ENCODE measurements at regions not wholly inside any gene's neighbourhood (a gene's known extent, or its start where the extent isn't known, plus 50 kb on each side); places are given as distances from the start of the nearest gene placed in this dataset.
A peak's percentile ranks its signal among the peaks of the same experiment; 100 is the strongest.

DNA sequence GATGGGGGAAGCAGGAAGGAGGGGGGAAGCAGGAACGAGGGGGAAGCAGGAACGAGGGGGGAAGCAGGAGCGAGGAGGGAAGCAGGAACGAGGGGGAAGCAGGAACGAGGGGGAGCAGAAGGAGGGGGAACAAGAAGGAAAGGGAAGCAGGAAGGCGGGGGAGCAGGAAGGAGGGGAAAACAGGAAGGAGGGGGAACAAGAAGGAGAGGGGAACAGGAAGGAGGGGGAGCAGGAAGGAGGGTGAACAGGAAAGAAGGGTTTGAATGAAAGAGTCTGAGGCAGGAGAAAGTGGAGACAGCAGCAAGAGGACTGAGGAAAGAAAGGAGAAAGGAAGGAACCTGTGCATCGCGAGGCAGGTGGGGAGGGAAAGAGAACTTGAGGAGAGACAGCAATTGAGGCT lies 256.6 kb downstream of the PTEN start:
- Mint-ChIP-seq H3K9me3 (peaks cover 2% of the 10 kb centered on the region; the same call in 1 of the 2 replicates), H3K4me3 (no peak overlapping the region), H3K27me3 (ENCODE audit: low read depth) (no peaks in the 10 kb centered on the region), H3K27ac (no peak overlapping the region), H3K36me3 (no peaks in the 10 kb centered on the region), H3K4me1 (peaks cover 4% of the 10 kb centered on the region)
- ChIA-PET CTCF (no interaction called here), POLR2A (no interaction called here)
- peak; percentile 80 for TF ChIP-seq ETV6 (CRISPR knock-in tag; IDR thresholded peaks at IDR 0.05)
- TF ChIP-seq, protein P1, sequence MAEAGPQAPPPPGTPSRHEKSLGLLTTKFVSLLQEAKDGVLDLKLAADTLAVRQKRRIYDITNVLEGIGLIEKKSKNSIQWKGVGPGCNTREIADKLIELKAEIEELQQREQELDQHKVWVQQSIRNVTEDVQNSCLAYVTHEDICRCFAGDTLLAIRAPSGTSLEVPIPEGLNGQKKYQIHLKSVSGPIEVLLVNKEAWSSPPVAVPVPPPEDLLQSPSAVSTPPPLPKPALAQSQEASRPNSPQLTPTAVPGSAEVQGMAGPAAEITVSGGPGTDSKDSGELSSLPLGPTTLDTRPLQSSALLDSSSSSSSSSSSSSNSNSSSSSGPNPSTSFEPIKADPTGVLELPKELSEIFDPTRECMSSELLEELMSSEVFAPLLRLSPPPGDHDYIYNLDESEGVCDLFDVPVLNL (CRISPR knock-in tag; IDR thresholded peaks at IDR 0.05; ENCODE audit: borderline replicate concordance, low read depth), result no peak
- TF ChIP-seq, protein P2, sequence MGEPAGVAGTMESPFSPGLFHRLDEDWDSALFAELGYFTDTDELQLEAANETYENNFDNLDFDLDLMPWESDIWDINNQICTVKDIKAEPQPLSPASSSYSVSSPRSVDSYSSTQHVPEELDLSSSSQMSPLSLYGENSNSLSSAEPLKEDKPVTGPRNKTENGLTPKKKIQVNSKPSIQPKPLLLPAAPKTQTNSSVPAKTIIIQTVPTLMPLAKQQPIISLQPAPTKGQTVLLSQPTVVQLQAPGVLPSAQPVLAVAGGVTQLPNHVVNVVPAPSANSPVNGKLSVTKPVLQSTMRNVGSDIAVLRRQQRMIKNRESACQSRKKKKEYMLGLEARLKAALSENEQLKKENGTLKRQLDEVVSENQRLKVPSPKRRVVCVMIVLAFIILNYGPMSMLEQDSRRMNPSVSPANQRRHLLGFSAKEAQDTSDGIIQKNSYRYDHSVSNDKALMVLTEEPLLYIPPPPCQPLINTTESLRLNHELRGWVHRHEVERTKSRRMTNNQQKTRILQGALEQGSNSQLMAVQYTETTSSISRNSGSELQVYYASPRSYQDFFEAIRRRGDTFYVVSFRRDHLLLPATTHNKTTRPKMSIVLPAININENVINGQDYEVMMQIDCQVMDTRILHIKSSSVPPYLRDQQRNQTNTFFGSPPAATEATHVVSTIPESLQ (CRISPR knock-in tag; IDR thresholded peaks at IDR 0.05), result no peak
- ATAC-seq (no peak), DNase-seq (ENCODE audit: low spot score) (no peak)

DNA sequence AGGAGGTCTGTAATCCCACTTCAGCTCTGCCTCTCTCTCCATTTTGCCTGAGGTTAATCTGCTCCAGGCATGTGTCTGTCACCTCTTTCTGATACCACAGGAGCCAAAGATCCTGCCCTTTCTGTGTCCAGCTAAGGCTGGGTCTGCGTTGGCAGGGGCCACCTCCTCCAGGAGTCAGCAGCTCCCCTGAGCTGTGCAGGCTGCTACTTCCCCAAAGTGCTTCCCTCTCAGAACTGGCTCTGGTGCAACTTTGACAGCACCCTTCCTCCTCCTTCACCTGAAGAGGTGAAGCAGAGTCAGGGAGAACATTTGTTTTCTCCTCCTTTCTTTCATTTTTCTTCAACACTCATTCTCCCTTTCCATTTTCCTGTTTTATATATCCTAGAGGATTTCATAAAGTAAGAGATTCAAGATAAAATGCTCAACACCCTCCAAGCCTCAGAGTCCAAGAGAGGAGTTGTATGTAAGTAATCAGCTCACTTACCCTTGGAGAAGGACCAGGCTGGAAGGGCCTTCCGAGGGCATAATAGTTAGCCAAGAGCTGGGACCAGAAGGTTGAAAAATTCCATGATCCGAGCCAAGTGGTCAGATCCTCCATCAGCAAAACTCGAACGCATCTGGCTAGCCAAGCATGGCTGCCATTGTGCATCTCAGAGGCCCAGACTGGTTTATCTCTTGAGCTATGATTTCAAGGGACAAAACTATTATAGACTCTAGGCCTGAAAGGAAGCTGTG lies 257.3 kb downstream of the PTEN start:
- H3K27ac Mint-ChIP-seq, result no peak overlapping the region
- POLR2A ChIA-PET, result no interaction called here
- ATAC-seq (no peak), DNase-seq (ENCODE audit: low spot score) (no peak)
- H3K36me3 Mint-ChIP-seq, result no peaks in the 10 kb centered on the region
- H3K4me1 Mint-ChIP-seq, result peaks cover 4% of the 10 kb centered on the region
- no peaks in the 10 kb centered on the region for H3K27me3 Mint-ChIP-seq (ENCODE audit: low read depth)
- no peak overlapping the region for H3K4me3 Mint-ChIP-seq
- peaks cover 3% of the 10 kb centered on the region; the same call in 1 of the 2 replicates for H3K9me3 Mint-ChIP-seq
- CTCF ChIA-PET, result interaction anchor here (0.6 kb wide), 1 partner anchor 690 kb away, joined by 3 read pairs; no protein-coding TSS in a partner anchor
- TF ChIP-seq, protein P3, sequence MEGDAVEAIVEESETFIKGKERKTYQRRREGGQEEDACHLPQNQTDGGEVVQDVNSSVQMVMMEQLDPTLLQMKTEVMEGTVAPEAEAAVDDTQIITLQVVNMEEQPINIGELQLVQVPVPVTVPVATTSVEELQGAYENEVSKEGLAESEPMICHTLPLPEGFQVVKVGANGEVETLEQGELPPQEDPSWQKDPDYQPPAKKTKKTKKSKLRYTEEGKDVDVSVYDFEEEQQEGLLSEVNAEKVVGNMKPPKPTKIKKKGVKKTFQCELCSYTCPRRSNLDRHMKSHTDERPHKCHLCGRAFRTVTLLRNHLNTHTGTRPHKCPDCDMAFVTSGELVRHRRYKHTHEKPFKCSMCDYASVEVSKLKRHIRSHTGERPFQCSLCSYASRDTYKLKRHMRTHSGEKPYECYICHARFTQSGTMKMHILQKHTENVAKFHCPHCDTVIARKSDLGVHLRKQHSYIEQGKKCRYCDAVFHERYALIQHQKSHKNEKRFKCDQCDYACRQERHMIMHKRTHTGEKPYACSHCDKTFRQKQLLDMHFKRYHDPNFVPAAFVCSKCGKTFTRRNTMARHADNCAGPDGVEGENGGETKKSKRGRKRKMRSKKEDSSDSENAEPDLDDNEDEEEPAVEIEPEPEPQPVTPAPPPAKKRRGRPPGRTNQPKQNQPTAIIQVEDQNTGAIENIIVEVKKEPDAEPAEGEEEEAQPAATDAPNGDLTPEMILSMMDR (IDR thresholded peaks at IDR 0.05), result no peak
- TF ChIP-seq ZNF317 (CRISPR knock-in tag; IDR thresholded peaks at IDR 0.05; ENCODE audit: borderline replicate concordance, low read depth), result no peak

DNA sequence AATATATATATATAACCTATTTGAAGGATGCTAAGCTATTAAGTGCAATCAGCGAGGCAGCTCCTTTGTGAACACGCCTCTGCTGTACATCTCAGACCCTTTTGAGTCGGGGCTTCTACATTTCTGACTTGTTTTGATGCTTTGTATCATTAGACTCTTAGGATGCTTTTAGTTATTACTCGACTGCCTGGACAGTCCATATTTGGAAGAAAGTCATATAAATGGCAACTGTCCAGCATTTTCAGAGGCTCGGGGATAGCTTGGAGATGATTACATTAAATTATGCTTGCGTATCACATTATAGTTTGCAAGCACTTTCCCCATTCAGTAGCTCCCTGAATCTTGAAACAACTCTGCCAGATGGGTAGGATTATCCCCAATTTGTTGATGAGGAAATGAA lies 257.9 kb downstream of the PTEN start:
- Mint-ChIP-seq H3K27me3 (ENCODE audit: low read depth) (no peaks in the 10 kb centered on the region), H3K9me3 (peaks cover 3% of the 10 kb centered on the region; the same call in 1 of the 2 replicates), H3K36me3 (no peaks in the 10 kb centered on the region), H3K4me3 (no peak overlapping the region), H3K27ac (no peak overlapping the region), H3K4me1 (peaks cover 4% of the 10 kb centered on the region)
- POLR2A ChIA-PET, result no interaction called here
- DNase-seq (ENCODE audit: low spot score), result no peak
- ATAC-seq, result no peak
- CTCF ChIA-PET, result no interaction called here
- TF ChIP-seq, protein P4, sequence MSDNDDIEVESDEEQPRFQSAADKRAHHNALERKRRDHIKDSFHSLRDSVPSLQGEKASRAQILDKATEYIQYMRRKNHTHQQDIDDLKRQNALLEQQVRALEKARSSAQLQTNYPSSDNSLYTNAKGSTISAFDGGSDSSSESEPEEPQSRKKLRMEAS (CRISPR knock-in tag; IDR thresholded peaks at IDR 0.05), result no peak
- no peak for TF ChIP-seq ELF4 (CRISPR knock-in tag; IDR thresholded peaks at IDR 0.05; ENCODE audit: low read depth)
- no peak for TF ChIP-seq CREB1 (CRISPR knock-in tag; IDR thresholded peaks at IDR 0.05)
- no peak for TF ChIP-seq ZNF396 (CRISPR knock-in tag; IDR thresholded peaks at IDR 0.05; ENCODE audit: borderline replicate concordance)
- no peak for TF ChIP-seq JAZF1 (CRISPR knock-in tag; IDR thresholded peaks at IDR 0.05)
- no peak for TF ChIP-seq HMGA2 (CRISPR knock-in tag; IDR thresholded peaks at IDR 0.05)
- no peak for TF ChIP-seq CREM (CRISPR knock-in tag; IDR thresholded peaks at IDR 0.05)
- TF ChIP-seq NFATC4 (CRISPR knock-in tag; IDR thresholded peaks at IDR 0.05), result no peak

DNA sequence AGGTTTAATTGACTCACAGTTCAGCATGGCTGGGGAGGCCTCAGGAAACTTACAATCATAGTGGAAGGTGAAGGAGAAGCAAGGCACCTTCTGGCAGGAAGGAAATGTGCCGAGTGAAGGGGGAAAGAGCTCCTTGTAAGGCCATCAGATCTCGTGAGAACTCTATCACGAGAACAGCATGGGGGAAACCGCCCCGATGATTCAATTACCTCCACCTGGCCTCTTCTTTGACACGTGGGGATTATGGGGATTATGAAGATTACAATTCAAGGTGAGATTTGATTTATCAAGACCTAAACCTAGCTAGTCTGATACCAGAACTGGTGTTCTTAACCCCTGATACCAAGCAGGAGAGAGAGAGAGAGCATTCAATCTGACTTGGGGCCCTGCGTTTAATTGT lies 258.7 kb downstream of the PTEN start:
- DNase-seq (ENCODE audit: low spot score) (no peak), ATAC-seq (no peak)
- ChIA-PET POLR2A (no interaction called here), CTCF (no interaction called here)
- H3K27ac Mint-ChIP-seq, result no peak overlapping the region
- no peaks in the 10 kb centered on the region for H3K36me3 Mint-ChIP-seq
- H3K4me3 Mint-ChIP-seq, result no peak overlapping the region
- peaks cover 3% of the 10 kb centered on the region; the same call in 1 of the 2 replicates for H3K9me3 Mint-ChIP-seq
- peaks cover 4% of the 10 kb centered on the region for H3K4me1 Mint-ChIP-seq
- no peaks in the 10 kb centered on the region for H3K27me3 Mint-ChIP-seq (ENCODE audit: low read depth)
- TF ChIP-seq IRF2 (CRISPR knock-in tag; IDR thresholded peaks at IDR 0.05; ENCODE audit: borderline replicate concordance, low read depth), result no peak
- TF ChIP-seq, protein P5, sequence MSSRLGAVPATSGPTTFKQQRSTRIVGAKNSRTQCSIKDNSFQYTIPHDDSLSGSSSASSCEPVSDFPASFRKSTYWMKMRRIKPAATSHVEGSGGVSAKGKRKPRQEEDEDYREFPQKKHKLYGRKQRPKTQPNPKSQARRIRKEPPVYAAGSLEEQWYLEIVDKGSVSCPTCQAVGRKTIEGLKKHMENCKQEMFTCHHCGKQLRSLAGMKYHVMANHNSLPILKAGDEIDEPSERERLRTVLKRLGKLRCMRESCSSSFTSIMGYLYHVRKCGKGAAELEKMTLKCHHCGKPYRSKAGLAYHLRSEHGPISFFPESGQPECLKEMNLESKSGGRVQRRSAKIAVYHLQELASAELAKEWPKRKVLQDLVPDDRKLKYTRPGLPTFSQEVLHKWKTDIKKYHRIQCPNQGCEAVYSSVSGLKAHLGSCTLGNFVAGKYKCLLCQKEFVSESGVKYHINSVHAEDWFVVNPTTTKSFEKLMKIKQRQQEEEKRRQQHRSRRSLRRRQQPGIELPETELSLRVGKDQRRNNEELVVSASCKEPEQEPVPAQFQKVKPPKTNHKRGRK (CRISPR knock-in tag; IDR thresholded peaks at IDR 0.05; ENCODE audit: borderline replicate concordance), result no peak
- no peak for TF ChIP-seq ZNF138 (CRISPR knock-in tag; conservative IDR thresholded peaks at IDR 0.05)
- TF ChIP-seq, protein P6, sequence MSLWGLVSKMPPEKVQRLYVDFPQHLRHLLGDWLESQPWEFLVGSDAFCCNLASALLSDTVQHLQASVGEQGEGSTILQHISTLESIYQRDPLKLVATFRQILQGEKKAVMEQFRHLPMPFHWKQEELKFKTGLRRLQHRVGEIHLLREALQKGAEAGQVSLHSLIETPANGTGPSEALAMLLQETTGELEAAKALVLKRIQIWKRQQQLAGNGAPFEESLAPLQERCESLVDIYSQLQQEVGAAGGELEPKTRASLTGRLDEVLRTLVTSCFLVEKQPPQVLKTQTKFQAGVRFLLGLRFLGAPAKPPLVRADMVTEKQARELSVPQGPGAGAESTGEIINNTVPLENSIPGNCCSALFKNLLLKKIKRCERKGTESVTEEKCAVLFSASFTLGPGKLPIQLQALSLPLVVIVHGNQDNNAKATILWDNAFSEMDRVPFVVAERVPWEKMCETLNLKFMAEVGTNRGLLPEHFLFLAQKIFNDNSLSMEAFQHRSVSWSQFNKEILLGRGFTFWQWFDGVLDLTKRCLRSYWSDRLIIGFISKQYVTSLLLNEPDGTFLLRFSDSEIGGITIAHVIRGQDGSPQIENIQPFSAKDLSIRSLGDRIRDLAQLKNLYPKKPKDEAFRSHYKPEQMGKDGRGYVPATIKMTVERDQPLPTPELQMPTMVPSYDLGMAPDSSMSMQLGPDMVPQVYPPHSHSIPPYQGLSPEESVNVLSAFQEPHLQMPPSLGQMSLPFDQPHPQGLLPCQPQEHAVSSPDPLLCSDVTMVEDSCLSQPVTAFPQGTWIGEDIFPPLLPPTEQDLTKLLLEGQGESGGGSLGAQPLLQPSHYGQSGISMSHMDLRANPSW (CRISPR knock-in tag; conservative IDR thresholded peaks at IDR 0.05; ENCODE audit: low read depth), result no peak
- TF ChIP-seq, protein P7, sequence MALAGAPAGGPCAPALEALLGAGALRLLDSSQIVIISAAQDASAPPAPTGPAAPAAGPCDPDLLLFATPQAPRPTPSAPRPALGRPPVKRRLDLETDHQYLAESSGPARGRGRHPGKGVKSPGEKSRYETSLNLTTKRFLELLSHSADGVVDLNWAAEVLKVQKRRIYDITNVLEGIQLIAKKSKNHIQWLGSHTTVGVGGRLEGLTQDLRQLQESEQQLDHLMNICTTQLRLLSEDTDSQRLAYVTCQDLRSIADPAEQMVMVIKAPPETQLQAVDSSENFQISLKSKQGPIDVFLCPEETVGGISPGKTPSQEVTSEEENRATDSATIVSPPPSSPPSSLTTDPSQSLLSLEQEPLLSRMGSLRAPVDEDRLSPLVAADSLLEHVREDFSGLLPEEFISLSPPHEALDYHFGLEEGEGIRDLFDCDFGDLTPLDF (CRISPR knock-in tag; IDR thresholded peaks at IDR 0.05), result no peak
- TF ChIP-seq CREM (CRISPR knock-in tag; IDR thresholded peaks at IDR 0.05), result no peak
